ENCODE measurements at regions not wholly inside any gene's neighbourhood (a gene's known extent, or its start where the extent isn't known, plus 50 kb on each side); places are given as distances from the start of the nearest gene placed in this dataset.

GRCh38 chr11:31919175-31919574, 108.1 kb upstream of the PAX6 start:
- WGBS, 10 experiments, result 33 to 89% (median 60%) methylated on average over 1 to 4 of the region's 5 CpGs; no CpG with 5 or more reads in 3 of the 10 experiments
- Histone ChIP-seq H3K27ac (no peak overlapping the region), H3K4me1 (replicated peaks in 1 of 2) (no peaks in the 10 kb centered on the region), H3K4me3 (no peak overlapping the region)
- in situ Hi-C loops (cut with MboI; ENCODE audit: low pct_unique_long_range_greater_than_20kb in 2 of 9, low sequenced_read_pairs in 9 of 9, unreplicated experiment in 9 of 9), result no loop called here
- no peak for ATAC-seq (replicated peaks in 6 of 8)

DNA sequence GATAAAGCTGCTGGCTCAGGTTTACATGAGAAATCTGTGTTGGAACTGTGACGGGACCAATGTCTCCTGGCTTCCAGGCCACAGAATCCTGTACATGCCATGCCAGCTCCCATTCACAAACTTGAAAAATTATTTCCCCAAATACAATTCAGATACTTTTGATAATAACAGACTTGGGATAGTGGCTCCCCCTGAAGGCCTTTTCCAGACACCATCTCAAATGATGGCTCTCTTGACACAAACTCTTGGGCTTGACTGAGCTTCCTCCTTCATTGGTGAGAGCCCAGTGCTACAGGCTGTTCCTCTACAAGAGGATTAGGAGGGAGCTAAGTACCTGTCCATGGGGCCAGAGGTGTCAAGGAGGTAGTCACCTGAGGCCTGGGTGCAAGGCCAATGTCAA, 104.7 kb upstream of the PAX6 start:
- Histone ChIP-seq H3K4me3 (no peak overlapping the region), H3K4me1 (replicated peaks in 1 of 2) (no peaks in the 10 kb centered on the region), H3K27ac (no peak overlapping the region)
- WGBS, 10 experiments, result 29 to 100% (median 85%) methylated on average over 1 of the region's 1 CpG; no CpG with 5 or more reads in 2 of the 10 experiments
- in situ Hi-C loops (cut with MboI; ENCODE audit: low pct_unique_long_range_greater_than_20kb in 2 of 9, low sequenced_read_pairs in 9 of 9, unreplicated experiment in 9 of 9), result no loop called here
- ATAC-seq (replicated peaks in 6 of 8), result no peak

GRCh38 chr11:31913985-31914384, 102.9 kb upstream of the PAX6 start:
- no peak overlapping the region for H3K4me3 ChIP-seq
- no peaks in the 10 kb centered on the region for H3K4me1 ChIP-seq (replicated peaks in 1 of 2)
- in situ Hi-C loops (cut with MboI; ENCODE audit: low pct_unique_long_range_greater_than_20kb in 2 of 9, low sequenced_read_pairs in 9 of 9, unreplicated experiment in 9 of 9), result no loop called here
- H3K27ac ChIP-seq, result no peak overlapping the region
- ATAC-seq (replicated peaks in 6 of 8), result no peak
- 57 to 100% (median 100%) methylated on average over 1 of the region's 1 CpG; no CpG with 5 or more reads in 7 of the 10 experiments for WGBS, 10 experiments

DNA sequence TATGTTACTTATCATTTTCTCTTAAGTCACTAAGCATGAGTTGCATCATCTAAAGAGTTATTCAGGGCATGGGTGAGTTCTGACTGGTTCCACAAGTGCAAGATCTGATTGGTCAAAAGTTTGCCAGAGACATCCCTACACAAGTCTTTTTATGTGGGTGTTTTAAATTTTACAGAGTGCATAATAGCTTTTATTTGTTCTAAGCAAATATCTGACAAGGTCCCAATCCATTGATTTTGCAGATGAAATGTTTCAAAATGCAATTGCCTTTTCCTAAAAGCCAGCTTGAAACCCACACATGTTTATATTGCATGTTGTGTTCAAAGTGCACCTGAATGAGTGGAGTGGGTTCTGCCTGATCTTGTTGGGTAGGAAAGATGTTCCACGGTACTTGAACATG, 101.7 kb upstream of the PAX6 start:
- no peak for ATAC-seq (replicated peaks in 6 of 8)
- 60 to 100% (median 94%) methylated on average over 1 of the region's 1 CpG; no CpG with 5 or more reads in 6 of the 10 experiments for WGBS, 10 experiments
- no peaks in the 10 kb centered on the region for H3K4me1 ChIP-seq (replicated peaks in 1 of 2)
- H3K27ac ChIP-seq, result no peak overlapping the region
- in situ Hi-C loops (cut with MboI; ENCODE audit: low pct_unique_long_range_greater_than_20kb in 2 of 9, low sequenced_read_pairs in 9 of 9, unreplicated experiment in 9 of 9), result no loop called here
- no peak overlapping the region for H3K4me3 ChIP-seq

- H3K4me3 ChIP-seq, result no peak overlapping the region
- WGBS, 10 experiments, result 80 to 100% (median 80%) methylated on average over 1 of the region's 1 CpG; no CpG with 5 or more reads in 7 of the 10 experiments
- no peak for ATAC-seq (replicated peaks in 6 of 8)
- in situ Hi-C loops (cut with MboI; ENCODE audit: low pct_unique_long_range_greater_than_20kb in 2 of 9, low sequenced_read_pairs in 9 of 9, unreplicated experiment in 9 of 9), result no loop called here
- H3K27ac ChIP-seq, result no peak overlapping the region
- H3K4me1 ChIP-seq (replicated peaks in 1 of 2), result no peaks in the 10 kb centered on the region
These were observed 99.9 kb upstream of the PAX6 start for GRCh38 chr11:31910950-31911576.

- no peak overlapping the region for H3K4me3 ChIP-seq
- H3K4me1 ChIP-seq (replicated peaks in 1 of 2), result no peaks in the 10 kb centered on the region
- in situ Hi-C loops (cut with MboI; ENCODE audit: low pct_unique_long_range_greater_than_20kb in 2 of 9, low sequenced_read_pairs in 9 of 9, unreplicated experiment in 9 of 9), result no loop called here
- 7 to 93% (median 85%) methylated on average over 2 to 11 of the region's 14 CpGs; no CpG with 5 or more reads in 1 of the 10 experiments for WGBS, 10 experiments
- ATAC-seq (replicated peaks in 6 of 8), result peak in 2 of 8 experiments; percentile 43 to 66
- no peak overlapping the region for H3K27ac ChIP-seq
These were observed 92.3 kb upstream of the PAX6 start for GRCh38 chr11:31903225-31904074.

- H3K27ac ChIP-seq, result no peak overlapping the region
- no peaks in the 10 kb centered on the region for H3K4me1 ChIP-seq (replicated peaks in 1 of 2)
- ATAC-seq (replicated peaks in 6 of 8), result no peak
- 17 to 100% (median 84%) methylated on average over 1 to 5 of the region's 5 CpGs; no CpG with 5 or more reads in 4 of the 10 experiments for WGBS, 10 experiments
- in situ Hi-C loops (cut with MboI; ENCODE audit: low pct_unique_long_range_greater_than_20kb in 2 of 9, low sequenced_read_pairs in 9 of 9, unreplicated experiment in 9 of 9), result no loop called here
- H3K4me3 ChIP-seq, result no peak overlapping the region
These were observed 91.6 kb upstream of the PAX6 start for GRCh38 chr11:31902706-31903105.

GRCh38 chr11:31895926-31896325, 84.8 kb upstream of the PAX6 start:
- in situ Hi-C loops (cut with MboI; ENCODE audit: low pct_unique_long_range_greater_than_20kb in 2 of 9, low sequenced_read_pairs in 9 of 9, unreplicated experiment in 9 of 9), result no loop called here
- H3K27ac ChIP-seq, result no peak overlapping the region
- no peak for ATAC-seq (replicated peaks in 6 of 8)
- no peaks in the 10 kb centered on the region for H3K4me1 ChIP-seq (replicated peaks in 1 of 2)
- H3K4me3 ChIP-seq, result no peak overlapping the region
- WGBS, 10 experiments, result 14 to 100% (median 88%) methylated on average over 1 of the region's 1 CpG; no CpG with 5 or more reads in 1 of the 10 experiments

DNA sequence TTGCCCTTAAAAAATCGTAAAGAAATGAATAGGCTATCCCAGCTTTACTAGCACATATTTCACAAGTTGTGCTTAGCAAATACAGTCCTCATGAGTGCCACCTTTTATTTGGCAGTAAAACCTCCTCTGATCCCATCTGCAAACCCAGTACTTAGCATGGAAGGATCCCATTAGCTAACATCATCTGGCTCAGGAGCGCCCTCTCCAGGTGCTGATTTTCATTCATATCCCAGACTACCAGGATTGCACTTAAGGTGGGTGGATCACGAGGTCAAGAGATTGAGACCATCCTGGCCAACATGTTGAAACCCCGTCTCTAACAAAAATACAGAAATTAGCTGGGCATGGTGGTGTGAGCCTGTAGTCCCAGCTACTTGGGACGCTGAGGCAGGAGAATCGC, 76.1 kb upstream of the PAX6 start:
- Histone ChIP-seq H3K4me1 (replicated peaks in 1 of 2) (peaks cover 11 to 15% of the 10 kb centered on the region in 2 donors), H3K4me3 (no peak overlapping the region), H3K27ac (no peak overlapping the region)
- no peak for ATAC-seq (replicated peaks in 6 of 8)
- in situ Hi-C loops (cut with MboI; ENCODE audit: low pct_unique_long_range_greater_than_20kb in 2 of 9, low sequenced_read_pairs in 9 of 9, unreplicated experiment in 9 of 9), result no loop called here
- 13 to 100% (median 91%) methylated on average over 1 to 5 of the region's 6 CpGs; no CpG with 5 or more reads in 2 of the 10 experiments for WGBS, 10 experiments

GRCh38 chr11:31884080-31884479, 73.0 kb upstream of the PAX6 start:
- in situ Hi-C loops (cut with MboI; ENCODE audit: low pct_unique_long_range_greater_than_20kb in 2 of 9, low sequenced_read_pairs in 9 of 9, unreplicated experiment in 9 of 9), result no loop called here
- WGBS, 10 experiments, result 44 to 100% (median 91%) methylated on average over 1 to 3 of the region's 3 CpGs; no CpG with 5 or more reads in 3 of the 10 experiments
- Histone ChIP-seq H3K4me3 (no peak overlapping the region), H3K27ac (no peak overlapping the region), H3K4me1 (replicated peaks in 1 of 2) (peaks cover 11 to 15% of the 10 kb centered on the region in 2 donors)
- ATAC-seq (replicated peaks in 6 of 8), result no peak

DNA sequence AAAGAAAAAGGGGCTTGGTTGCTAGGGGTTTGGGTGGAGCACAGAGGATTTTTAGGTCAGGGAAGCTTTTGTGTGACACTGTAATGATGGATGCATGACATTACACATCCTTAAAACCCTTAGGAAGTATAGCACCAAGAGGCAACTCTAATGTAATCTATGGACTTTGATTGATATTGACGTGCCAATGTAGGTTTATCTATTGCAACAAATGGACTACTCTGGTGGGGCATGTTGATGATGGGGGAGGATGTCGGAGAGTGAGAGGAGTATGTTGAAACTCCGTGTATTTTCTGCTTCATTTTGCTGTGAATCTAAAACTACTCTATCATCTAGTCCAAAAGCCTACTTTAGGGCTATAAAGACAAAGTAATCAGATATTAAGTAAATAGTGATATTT, 72.3 kb upstream of the PAX6 start:
- peak in 5 of 8 experiments; percentile 31 to 45 (median 42) for ATAC-seq (replicated peaks in 6 of 8)
- in situ Hi-C loops (cut with MboI; ENCODE audit: low pct_unique_long_range_greater_than_20kb in 2 of 9, low sequenced_read_pairs in 9 of 9, unreplicated experiment in 9 of 9), result no loop called here
- peak overlapping the region in 1 of 2 donors; percentile 19 for H3K27ac ChIP-seq
- 13 to 86% (median 60%) methylated on average over 1 to 3 of the region's 3 CpGs; no CpG with 5 or more reads in 3 of the 10 experiments for WGBS, 10 experiments
- peaks cover 11 to 15% of the 10 kb centered on the region in 2 donors for H3K4me1 ChIP-seq (replicated peaks in 1 of 2)
- H3K4me3 ChIP-seq, result no peak overlapping the region

DNA sequence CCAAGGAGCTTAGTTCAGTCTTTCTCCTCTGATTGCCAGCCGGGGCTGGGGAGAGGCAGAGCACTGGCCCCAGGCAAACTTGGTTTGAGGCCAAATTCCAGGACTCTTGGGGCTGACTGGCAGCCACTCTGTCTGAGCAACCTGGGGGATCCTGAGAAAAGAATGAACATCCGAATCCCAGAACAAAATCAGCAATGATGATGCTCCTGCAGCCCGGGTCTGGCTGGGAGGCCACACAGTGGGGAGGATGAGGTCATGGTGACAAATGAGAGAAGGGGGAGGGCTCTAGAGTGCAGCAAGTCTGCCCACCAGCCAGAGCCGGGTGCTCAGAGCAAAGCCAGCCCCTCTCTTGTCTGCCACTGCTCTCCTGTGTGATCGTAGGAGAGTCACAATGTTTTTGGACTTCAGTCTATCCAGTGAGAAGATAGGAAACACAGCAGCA, 71.8 kb upstream of the PAX6 start:
- whole genome bisulfite sequencing, 10 experiments, result 0 to 15% (median 0%) methylated on average over 1 to 4 of the region's 5 CpGs; no CpG with 5 or more reads in 3 of the 10 experiments
- H3K27ac ChIP-seq, result peak overlapping the region in 1 of 2 donors; percentile 19
- in situ Hi-C loops (cut with MboI; ENCODE audit: low pct_unique_long_range_greater_than_20kb in 2 of 9, low sequenced_read_pairs in 9 of 9, unreplicated experiment in 9 of 9), result no loop called here

GRCh38 chr11:31881825-31882224, 70.7 kb upstream of the PAX6 start:
- in situ Hi-C loops (cut with MboI; ENCODE audit: low pct_unique_long_range_greater_than_20kb in 2 of 9, low sequenced_read_pairs in 9 of 9, unreplicated experiment in 9 of 9), result no loop called here
- Histone ChIP-seq H3K27ac (no peak overlapping the region), H3K4me1 (replicated peaks in 1 of 2) (peaks cover 14 to 25% of the 10 kb centered on the region in 2 donors), H3K4me3 (no peak overlapping the region)
- 0 to 100% (median 79%) methylated on average over 1 to 2 of the region's 2 CpGs; no CpG with 5 or more reads in 2 of the 10 experiments for WGBS, 10 experiments
- ATAC-seq (replicated peaks in 6 of 8), result no peak

More for the DNA sequence above, 71.8 kb upstream of the PAX6 start:
- peaks cover 11 to 17% of the 10 kb centered on the region in 2 donors for H3K4me1 ChIP-seq (replicated peaks in 1 of 2)
- no peak overlapping the region for H3K4me3 ChIP-seq
- ATAC-seq (replicated peaks in 6 of 8), result peak in 7 of 8 experiments; percentile 36 to 100 (median 100)

All from motor neuron (in vitro differentiated cells).